ENCODE measurements at regions not wholly inside any gene's neighbourhood (a gene's known extent, or its start where the extent isn't known, plus 50 kb on each side); places are given as distances from the start of the nearest gene placed in this dataset.
A peak's percentile ranks its signal among the peaks of the same experiment; 100 is the strongest.
"Not testable (repeated sequence)": the region's sequence is repeated elsewhere in the genome, so short reads cannot be mapped to it uniquely, and the experiment has no call there.

DNA sequence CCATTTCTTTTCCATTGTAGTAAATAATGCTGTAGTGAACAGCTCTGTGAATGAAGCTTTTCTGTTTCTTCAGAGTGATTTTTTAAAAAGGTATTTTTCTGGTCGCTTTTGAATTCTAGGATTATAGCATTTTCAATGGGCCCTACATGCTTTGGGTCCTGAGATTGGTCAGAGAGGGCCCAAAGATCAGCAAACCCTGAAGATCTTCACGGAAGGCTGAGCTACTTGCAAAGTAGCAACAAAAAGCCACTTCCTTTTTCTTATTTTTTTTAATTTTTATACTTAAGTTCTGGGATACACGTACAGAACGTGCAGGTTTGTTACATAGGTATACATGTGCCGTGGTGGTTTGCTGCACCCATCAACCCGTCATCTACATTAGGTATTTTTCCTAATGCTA lies 200.5 kb downstream of the FAT3 start:
- no peak for DNase-seq (ENCODE audit: low read depth, low spot score)

- DNase-seq (ENCODE audit: low read depth, low spot score) = no peak
Observed at GRCh38 chr11:92432515-92432914, 207.9 kb downstream of the FAT3 start.

GRCh38 chr11:92436034-92436920 lies 211.7 kb downstream of the FAT3 start:
- no peak for DNase-seq (ENCODE audit: low read depth, low spot score)

DNA sequence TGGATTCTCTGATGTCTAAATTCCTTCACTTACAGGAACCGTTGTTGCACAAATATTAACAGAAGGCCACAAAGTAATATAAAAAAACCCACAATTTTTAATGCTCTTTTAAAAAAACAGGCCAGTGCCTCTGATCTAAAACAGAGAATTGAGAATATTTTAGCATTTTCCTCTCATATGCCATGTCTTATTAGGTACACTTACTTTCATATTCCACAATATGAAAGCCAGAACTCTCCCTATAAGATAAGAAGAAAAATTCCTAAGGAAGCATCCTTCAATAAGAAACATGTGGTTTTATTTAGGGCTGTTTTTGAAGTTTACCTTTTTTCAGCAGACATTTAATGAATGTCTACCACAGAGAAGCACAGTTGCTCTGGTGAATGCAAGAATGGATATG lies 214.5 kb downstream of the FAT3 start:
- DNase-seq (ENCODE audit: low read depth, low spot score) = no peak

DNA sequence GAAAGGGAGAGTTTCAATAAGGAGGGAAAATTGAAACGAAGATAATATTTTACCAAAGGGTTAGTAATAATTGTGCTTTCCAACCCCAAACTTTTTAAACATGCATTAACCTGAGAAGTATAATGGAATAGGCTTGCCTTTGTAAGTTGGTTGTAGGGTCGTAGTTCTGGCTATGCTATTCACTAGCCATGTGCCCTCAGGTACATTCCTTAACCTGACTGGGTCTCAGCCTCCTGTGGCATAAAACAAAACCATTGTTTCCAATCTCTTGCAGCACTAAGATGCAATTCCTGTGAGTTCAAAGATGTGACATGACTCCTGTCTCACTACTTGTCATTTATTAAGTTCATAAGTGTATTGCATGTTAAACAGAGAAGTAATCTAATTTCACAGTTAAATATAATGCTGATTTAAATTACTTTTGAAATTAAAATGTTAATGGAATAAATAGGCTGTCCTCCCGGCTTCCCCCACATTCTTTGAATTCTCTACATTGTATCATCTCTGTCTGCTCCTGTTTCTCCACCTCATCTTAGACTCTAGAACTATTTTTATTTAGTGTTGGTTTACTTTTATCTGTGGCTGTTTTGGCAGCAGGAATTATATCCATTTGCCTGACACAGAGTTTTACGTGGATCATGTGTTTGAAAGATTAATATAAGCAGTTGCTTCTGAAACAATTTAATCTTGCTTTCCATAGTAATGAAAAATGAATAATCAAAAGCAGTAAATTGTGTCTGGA lies 216.3 kb downstream of the FAT3 start:
- peak; percentile 42 for DNase-seq (ENCODE audit: low read depth, low spot score)

DNA sequence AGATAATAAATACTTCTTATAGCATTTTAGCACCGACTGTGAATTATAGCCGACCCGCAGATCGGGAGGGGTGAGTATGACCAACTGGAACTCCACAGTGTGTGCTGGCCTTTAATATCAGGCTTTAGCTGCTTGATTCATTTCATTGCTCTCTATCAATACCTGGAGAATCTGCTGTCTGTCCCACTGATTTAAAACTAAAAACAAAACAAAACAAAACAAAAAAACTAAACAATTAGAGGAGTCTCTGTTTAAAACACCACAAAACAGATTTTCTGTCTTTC lies 216.8 kb downstream of the FAT3 start:
- DNase-seq (ENCODE audit: low read depth, low spot score) = no peak

GRCh38 chr11:92443199-92443598 lies 218.6 kb downstream of the FAT3 start:
- no peak for DNase-seq (ENCODE audit: low read depth, low spot score)

DNA sequence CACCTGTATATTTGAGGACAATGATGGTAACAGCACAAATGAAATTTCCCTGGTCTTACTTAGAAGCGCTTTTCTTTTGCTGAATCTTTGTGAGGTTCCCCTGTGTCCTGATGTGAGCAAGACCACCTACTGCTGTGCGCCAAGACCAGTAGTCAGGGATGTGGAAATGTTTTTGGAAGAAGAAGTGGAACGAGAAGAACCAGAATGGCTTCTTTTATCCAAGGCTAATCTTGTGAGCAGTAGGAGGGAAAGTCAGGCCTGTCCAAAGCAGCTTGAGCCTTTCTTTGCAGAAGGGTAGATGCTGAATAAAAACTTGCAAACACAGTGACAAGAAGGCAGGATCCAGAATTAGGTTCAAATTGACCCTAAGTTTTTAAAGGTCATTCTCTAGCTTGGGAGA lies 223.0 kb downstream of the FAT3 start:
- no peak for DNase-seq (ENCODE audit: low read depth, low spot score)

DNA sequence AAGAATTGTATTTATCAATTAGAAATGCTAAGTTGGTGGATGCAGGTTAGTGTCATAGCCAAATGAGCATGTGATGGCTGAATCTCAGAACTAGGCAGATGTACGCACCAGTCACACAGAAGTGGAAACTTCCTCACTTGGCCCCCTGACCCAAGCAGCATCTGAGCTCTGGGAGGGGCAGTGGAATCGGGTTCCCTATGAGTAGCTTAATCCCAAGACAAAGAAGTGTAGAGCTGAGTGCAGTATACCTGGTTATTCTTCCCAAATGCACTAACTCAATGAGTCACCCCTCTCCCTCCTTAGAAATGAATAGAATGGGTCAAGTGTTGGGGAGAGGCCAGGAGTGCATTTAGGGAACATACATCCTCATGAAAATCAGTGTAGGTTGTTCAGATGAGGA lies 224.6 kb downstream of the FAT3 start:
- DNase-seq (ENCODE audit: low read depth, low spot score) = no peak

DNA sequence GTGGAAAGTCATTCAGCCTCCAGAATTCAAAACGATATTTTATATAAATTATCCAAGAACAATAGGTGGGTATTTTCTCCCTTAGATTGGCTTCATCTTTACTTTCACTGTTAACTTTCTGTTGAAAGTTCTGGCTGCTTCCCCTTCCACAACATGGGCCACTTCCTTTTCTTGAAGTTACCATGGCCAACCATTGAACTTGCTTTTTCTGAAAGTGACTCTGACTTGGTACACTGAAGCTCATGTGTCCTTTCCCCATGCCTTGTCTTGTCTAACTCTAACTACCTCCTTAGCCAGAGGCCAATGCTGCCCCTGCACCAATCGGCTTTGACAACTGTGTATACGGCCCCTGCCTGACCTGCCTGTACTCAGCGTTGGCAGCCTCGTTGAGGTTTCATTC lies 225.2 kb downstream of the FAT3 start:
- no peak for DNase-seq (ENCODE audit: low read depth, low spot score)

DNA sequence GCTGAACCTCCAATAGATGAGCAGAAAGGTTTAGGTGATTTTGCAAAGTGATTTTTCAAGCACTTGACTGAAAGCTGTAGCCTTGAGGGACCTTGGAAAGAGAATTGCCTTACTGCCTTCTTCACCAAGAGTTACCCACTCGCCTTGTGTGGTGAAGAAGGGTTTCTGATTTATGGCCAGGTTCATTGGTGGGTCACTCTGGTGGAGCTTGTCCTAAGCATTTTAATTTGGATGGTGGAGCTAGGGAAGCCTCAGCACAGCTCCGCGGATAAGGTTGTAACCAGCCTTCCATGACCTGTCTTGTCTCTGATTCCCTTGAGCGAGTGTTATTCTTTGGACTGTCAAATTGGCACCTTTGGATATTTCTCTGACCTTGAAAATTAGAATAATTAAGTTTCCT lies 226.4 kb downstream of the FAT3 start:
- DNase-seq (ENCODE audit: low read depth, low spot score) = no peak

DNA sequence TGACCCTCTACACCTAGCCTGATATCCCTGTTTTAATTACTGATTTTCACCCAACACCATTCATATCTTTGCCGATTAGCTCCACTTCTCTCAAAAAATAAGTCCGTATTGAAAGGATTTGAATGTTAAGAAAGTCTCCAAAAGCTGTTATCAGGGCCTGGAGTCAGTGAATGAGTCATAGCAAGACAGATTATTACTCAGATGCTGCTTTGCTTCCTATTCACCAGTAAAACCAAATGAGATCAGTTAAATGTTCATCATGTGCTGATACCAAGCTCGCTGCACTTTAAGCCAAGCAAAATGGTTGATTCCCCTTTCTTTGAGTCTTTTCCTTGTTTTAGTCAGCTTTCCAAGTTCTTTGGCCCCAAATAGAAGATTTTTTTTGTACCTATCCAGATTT lies 228.4 kb downstream of the FAT3 start:
- DNase-seq (ENCODE audit: low read depth, low spot score) = no peak

DNA sequence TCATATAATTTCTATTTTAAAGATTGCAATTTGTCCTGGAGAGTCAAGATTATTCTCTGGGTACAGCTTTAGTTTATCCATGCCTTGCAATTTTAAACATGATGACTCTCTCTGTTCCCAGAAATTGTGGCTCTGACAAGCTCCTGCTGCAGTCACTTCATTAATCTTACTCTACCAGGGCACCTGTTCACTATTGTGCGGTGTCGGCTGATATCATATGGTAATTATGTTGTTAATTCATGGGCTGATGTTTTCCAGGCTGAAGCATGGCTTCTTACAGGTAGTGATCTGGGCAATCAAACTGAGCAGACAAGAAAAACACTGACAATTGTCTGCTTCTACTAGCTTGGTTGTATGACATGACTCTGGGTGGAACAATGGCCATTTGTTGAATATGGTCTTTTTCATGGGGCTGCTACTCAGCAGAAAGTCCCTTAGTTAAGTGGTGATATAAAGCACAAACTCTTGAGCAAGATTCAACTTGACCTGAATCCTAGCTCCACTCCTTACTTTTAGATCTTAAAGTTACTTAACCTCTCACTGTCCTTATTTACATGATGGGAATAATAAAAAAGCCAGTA lies 230.7 kb downstream of the FAT3 start:
- no peak for DNase-seq (ENCODE audit: low read depth, low spot score)

- DNase-seq (ENCODE audit: low read depth, low spot score) = no peak
Observed at GRCh38 chr11:92457250-92457649, 232.6 kb downstream of the FAT3 start.

- no peak for DNase-seq (ENCODE audit: low read depth, low spot score)
Observed at GRCh38 chr11:92458486-92458885, 233.9 kb downstream of the FAT3 start.

- DNase-seq (ENCODE audit: low read depth, low spot score) = no peak
Observed at GRCh38 chr11:92460213-92460612, 235.6 kb downstream of the FAT3 start.

- DNase-seq (ENCODE audit: low read depth, low spot score) = no peak
Observed at GRCh38 chr11:92461447-92461846, 236.8 kb downstream of the FAT3 start.

DNA sequence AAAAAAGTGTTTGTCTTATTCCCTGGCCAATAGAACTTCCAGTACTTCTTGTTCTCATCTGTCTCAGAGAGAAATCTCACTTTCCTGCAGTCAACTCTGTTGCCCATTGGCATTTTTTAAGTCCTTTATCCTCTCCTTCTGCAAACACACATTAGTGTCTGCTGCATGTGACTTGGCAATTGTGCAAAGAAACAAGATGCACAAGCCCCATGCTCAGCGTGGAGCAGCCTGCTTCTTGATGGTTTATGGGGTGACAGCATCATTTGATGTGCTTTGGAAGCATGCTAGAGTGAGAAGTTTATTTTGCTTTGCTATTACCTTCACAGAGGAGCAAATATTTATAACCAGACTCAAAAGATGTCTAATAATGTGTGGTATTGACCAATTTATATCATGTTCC lies 238.2 kb downstream of the FAT3 start:
- no peak for DNase-seq (ENCODE audit: low read depth, low spot score)

- DNase-seq (ENCODE audit: low read depth, low spot score) = no peak
Observed at GRCh38 chr11:92464822-92465221, 240.2 kb downstream of the FAT3 start.

DNA sequence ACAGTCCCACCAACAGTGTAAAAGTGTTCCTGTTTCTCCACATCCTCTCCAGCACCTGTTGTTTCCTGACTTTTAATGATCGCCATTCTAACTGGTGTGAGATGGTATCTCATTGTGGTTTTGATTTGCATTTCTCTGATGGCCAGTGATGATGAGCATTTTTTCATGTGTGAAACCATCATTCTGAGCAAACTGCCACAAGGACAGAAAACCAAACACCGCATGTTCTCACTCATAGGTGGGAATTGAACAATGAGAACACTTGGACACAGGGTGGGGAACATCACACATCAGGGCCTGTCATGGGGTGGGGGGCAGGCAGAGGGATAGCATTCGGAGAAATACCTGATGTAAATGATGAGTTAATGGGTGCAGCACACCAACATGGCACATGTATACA lies 240.8 kb downstream of the FAT3 start:
- not testable (repeated sequence) for DNase-seq (ENCODE audit: low read depth, low spot score)

- no peak for DNase-seq (ENCODE audit: low read depth, low spot score)
Observed at GRCh38 chr11:92473736-92474135, 249.1 kb downstream of the FAT3 start.

- no peak for DNase-seq (ENCODE audit: low read depth, low spot score)
Observed at GRCh38 chr11:92475316-92475715, 250.7 kb downstream of the FAT3 start.

DNA sequence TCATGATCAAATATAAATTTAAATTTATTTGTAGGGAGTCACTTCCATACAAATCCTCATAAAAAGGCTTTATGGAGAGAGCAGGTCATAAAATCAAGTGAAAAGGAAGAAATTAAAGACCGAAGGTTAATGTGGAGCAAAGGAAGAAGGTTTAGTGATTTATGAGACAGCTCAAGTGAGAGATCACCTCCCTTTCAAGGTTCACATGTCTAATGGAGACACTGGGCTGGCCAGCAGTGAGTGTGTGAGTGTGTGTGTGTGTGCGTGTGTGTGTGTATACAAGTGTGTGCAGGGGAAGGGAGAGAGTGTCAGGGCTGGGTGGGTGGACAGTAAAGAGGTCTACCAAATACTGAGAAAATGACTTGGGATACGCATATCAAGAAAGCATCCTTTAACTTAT lies 251.2 kb downstream of the FAT3 start:
- DNase-seq (ENCODE audit: low read depth, low spot score) = no peak
